Hypothalamus (tissue), 51 donors: ENCODE measurements at regions not wholly inside any gene's neighbourhood (a gene's known extent, or its start where the extent isn't known, plus 50 kb on each side); places are given as distances from the start of the nearest gene placed in this dataset.

Experiments
- DNase-seq, 51 donors: peaks; one replicate each; lab custom pipeline; 2025; lab: John Stamatoyannopoulos, UW

DNA sequence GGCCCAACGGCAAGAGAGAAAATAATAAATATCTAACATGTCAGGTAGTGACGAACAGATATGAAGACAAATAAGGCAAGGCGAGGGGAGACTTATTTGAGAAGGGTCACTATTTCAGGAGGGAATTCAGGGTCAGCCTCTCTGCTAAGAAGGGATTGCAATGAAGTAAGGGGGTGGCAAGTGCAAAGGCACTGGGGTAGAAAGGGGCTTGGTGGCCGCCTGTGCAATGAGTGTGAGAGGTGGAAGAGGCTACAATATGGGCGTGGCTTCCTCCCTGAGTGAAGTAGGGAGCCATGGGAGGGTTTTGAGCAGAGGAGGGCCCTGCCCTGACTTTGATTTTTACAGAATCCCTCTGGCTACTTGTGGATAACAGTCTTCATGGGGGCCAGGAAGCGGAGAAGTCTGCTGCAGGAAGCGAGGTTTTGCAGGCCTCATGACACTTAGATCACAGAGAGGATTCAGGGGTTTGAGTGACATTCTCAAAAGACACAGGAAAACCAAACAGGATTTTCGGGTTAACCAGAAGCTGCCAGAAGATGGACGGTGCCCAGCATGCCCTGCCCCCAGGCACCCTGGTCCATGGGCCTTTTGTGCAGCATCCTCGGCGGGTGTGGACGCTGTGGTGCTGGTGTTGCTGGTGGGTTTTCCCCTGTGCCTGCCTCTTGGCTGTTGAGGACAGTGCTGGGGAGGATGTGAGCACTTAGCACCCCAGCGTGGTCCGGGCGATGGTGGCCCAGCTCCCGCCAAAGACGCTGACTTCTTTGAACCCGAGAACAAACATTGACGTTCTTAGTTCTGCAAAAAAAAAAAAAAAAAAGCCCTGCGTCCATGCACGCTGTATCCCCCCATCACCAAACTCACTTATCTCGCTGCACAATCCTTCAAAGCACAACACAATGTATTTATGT is 124.2 kb upstream of the PTPN1 start:
- DNase-seq = no peak

DNA sequence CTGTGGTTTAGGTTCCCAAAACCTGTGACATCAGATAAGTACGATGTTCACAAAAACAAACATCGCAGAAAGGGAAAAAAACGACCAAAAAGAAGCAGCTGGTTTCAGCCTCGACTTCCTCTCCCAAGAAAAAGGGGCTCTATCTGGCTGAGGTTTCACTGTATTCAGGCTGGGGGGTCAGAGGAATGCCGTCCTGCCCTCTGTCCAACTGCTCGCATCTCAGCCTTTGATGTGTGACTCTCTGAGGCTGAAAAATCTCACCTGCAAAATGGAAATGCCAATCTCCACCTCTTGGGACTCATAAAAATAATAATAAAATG is 123.6 kb upstream of the PTPN1 start:
- DNase-seq = no peak

DNA sequence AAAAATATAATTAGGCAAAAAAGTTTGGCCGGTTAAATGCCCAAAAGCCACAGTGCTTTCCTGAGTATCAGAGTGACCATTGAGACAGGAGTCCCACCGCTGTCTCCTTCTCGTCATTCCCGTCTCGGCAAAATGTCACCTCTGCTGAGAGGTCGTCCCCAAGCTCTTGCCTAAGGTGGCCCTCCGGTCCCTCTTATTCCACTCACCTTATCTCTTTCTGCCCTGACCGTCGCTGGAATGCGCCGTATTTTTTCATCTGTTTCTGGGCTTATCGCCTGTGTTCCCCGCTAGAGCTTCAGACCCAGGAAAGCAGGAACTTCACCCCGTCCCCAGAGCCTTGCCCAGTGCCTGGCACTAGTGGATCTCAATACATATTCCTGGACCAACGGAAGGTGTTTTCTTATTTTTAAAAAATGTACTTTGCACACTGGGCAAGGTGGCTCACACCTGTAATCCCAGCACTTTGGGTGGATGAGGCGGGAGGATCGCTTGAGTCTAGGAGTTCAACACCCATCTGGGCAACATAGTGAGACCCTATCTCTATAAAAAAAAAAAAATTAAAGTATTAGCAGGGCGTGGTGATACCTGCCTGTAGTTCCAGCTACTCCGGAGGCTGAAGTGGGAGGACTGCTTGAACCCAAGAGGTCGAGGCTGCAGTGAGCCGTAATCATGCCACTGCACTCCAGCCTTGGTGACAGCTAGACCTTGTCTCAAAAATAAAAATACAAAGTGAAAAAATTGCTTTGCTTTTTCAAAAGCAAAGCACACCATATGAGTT is 122.8 kb upstream of the PTPN1 start:
- no peak for DNase-seq

DNA sequence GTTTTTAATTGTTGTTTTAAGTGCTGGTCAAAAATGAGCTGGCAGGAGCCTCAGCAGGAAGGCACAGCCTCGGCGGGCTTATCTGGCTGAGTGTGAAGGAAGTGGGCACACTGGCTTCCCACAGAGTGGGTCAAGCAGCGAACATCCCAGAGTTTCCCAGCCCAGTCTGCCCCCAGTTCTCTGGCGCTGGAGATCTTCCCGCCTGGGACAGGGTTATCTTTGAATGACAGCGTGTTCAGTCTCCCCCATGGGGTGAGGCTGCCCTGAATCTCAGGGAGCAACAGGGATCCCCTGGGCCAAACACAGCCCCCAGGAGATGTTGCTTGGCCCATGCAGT is 122.2 kb upstream of the PTPN1 start:
- DNase-seq = no peak

DNA sequence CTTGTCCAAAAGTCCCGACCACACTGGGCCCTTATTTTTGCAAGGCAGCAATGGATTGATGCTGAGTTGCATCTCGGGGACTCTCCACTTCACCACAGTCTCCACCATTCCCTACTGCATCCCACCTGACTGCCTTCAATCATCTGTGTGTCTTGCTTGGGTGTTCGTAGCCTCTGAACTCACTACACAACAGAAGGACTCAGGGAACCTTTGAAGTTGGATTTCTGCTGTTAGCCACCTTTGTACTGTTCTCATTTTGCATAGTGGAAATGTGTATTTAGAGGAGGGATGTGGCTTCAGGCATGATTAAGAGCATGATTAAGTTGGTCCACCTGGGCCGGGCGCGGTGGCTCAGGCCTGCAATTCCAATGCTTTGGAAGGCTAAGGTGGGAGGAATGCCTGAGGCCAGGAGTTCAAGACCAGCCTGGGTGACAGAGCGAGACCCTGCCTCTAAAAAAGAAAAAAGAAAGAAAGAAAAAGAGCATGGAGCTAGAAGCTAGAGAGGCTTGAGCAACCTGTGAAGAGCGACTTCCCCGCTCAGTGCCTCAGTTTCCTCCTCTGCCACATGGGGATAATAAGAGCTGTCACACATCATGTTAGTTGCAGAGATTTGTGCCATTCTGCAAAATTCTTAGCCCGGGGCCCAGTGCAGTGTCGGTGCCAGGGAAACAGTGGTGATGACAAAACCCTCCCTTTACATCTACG is 121.3 kb upstream of the PTPN1 start:
- DNase-seq = no peak

DNA sequence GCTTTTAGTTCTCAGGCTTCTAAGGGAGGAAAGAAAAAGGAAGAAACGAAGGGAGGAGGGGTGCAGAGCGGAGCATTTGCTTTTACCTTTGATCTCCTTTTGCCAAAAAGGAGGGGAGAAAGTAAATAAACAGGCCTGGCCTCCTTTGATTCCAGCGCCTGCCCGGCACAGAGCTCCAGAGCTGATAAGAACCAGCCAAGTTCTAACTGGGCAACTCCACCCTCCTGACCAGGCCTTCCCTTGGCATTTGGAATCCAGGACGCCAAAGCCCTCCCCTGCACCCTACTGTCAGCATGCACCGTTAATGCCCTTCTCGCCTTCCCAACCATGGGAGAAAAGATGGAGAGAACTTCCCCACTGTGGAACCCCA is 120.8 kb upstream of the PTPN1 start:
- DNase-seq = no peak

DNA sequence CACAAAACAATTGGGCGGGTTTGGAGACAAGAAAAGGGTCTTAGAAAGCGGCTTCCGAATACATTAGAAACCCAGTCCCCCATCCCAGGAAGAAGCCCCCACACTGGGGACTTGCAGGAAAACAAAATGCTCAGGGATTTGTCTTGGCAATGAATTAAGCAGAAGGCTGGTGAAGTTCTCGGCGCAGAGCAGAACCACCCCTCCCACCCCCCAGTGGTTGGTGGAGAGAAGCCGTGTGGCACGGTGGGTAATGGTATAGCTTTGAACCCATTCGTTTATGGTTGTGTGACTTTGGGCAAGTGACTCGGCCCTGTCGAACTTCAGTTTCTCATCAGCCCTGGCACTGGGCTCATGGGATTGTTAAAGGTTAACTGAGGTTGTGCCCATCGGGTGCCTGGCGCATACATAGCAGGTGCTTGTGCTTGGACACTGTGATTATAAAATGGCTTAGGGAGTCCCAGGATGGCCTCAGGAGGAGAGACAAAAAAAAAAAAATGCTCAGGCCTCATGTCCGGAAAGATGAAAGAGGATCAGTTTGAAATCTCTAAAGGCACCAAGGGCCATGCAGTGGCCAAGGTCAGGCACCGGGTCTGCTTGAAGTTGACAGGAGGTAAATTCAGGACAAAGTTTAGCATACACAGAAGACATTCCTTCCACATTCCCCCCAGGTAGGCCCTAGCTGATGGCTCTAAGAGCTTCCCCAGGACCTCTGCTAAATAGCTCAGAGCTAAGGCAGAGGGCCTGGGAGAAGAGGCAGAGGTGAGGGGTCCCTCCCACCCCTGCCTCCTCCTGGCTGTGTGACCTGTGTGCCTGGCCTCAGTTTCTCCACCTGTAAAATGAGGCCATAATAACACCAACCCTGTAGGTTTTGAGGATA is 120.1 kb upstream of the PTPN1 start:
- DNase-seq = no peak

DNA sequence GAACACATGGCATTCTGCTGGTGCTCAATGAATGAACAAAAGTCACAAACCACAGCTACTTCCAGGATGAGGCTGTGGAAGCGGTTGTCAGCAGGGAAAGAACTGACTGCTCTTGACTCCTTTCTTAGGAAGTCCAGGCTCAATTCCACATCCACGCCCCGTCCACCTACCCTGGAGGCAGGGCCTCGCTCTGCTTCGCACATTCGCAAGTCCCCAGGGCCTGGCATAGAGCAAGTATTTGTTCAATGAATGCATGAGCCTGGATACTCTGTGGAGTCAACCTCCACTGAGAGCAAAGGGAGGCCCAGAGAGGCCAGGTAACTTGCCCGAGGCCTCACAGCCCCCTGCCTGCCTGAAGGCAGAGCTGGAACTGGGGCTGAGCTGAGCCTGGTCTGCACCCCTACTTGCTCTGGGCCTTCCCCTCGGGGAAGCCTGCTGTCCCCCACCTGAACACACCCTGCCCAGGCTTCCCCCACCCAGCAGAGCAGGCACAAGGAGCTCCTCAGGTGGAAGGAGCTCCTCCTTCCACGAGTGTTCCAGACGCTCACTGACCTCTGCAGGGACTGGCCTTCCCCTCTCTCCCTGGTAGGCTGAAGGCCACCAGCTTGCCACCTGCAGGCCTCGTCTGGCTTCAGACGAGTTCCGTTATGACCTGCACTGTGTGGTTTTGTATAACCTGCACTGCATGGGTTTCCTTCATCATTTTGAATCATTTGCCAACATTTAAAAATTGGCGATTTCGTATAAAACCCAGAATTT is 119.3 kb upstream of the PTPN1 start:
- DNase-seq = no peak

DNA sequence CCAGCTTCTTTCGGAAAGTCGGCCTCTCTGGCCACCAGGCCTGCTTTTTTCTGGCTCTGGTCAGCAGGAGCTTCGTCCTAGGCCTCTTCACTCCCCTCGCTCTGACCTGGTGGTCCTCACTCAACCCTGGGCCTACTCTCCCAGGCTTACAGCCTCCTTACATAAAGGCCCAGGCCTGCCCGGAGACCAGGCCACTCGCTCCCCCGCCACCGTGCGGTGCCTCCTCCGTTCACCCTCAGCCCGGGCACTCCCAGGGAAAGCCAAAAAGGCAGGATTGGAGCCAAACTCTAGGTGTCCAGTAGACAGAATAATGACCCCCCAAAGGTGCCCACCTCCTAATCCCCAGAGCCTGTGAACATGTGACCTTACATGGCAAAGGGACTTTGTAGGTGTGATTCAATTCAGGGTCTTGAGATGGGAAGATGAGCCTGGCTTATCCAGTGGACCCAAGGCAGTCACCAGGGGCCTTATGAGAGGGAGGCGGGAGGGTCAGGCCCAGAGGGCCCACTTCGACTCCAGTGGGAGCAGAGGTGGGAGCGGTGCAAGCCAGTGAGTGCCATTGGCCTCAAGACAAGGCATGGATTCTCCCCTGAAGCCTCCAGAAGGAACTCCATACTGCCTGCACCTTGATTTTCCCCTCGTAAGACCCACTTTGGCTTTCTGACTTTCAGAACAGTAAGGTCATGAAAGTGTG is 118.6 kb upstream of the PTPN1 start:
- no peak for DNase-seq

DNA sequence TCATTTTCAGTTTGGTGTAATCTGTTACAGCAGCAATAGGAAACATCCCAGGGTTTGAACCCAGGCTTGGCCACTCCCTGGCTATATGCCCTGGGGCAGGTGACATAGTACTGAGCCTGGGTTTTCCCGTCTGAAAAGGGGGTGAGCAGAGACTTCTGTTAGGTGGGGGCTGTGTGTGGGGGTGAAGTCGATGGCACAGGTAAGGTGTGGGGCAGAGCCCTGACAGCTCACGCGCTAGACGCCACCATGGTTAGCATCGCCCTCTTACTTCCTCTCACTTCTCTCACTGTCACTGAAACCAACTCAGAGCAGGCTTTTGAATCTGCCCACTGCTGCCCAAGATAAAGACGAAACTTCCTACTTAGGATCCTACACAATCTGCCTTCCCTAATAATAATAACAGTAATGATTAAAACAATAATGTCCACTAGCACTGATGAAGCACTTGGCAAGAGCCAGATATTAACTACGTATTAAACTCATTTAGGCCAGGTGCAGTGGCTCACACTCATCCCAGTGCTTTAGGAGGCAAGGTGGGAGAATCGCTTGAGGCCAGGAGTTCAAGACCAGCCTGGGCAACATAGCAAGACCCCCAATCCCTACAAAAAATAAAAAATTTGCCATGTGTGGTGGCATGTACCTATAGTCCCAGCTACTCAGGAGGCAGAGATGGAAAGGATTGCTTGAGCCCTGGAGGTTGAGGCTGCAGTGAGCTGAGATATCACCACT is 117.9 kb upstream of the PTPN1 start:
- DNase-seq = no peak

DNA sequence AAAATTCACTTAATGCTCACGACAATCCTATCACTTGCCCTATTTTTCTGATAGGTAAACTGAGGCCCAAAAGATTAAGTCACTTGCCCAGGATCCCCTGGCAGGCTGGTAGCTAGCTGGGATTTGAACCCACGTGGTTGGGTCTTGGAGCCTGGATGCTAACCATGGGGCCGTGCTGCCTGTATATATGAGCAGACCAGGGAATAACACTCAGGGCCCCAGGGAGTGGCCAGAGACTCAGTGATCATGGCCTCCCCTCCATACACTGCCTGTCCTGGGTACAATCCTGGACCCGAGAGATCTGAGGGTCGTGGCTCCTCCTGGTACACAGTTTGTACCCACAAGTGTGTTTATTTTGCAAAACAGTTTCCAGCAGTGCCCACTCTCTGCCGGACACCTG is 116.9 kb upstream of the PTPN1 start:
- DNase-seq = no peak

DNA sequence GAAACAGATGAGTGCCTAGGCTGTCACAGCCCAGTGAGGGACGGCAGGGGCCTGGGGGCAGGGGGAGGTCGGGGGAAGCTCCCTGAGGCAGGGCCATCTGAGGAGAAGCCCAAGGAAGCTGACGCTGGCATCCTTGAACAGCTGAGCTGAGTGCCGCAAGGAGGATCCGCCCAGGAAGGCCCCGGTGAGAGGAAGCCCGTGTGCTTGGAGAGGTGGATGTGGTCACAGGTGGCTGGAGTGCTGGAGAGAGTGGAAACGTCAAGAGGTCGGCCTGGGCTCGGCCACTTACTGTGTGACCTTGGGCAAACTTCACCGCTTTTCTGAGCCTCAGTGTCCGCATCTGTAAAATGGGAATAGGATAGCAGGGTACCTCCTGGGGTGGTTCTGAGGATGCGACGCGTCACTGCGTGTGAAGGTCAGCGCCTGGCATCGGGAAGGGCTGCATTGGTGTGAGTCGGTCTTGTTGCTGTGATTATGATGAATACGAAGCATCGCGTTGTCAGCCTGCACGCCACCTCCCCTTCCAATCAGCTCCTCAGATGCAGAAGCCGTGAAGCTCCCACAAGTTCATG is 116.1 kb upstream of the PTPN1 start:
- DNase-seq = no peak

DNA sequence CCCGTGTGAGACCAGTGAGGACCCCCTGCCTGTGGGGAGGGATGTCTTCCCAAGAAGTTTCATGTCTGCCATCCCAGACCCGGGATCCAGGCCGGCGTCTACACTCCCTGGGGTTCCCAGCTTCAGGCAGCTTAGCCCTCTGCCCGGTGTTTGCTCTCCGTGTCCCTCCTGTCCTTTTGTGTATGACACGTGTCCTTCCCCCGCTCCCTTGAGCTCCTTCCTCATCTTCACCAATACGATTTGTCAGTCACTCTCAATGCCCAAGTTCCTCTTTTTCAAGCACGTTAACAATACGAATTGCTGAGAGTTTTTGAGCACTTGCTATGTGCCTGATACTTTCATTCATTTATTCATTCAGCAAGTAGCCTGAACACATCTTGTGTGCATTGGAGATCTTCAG is 115.6 kb upstream of the PTPN1 start:
- DNase-seq = no peak

DNA sequence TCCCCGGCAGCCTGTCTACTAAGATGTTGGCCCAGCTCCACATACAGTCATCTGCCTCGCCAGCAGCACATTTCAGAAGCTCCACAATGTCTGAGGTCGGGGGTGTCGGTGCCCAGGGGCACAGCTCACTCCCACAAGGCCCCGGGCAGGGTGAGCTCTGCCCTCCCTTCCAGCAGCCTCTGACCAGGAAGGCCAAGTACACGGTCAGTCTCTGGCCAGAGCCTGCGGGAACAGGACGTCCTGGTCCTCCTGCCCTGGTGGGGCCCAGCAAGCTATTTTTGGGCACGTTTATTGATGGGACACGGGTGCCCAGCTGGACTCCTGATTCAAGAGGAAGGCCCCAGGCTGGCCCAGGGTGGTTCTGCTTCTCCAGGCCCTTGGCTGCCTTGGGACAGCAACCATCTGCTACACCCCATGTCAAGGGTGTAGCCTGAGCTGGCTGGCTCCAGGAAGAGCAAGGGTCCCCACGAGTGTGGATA is 114.9 kb upstream of the PTPN1 start:
- peak in 7 of 51 donors; percentile 11 to 36 (median 17) for DNase-seq

DNA sequence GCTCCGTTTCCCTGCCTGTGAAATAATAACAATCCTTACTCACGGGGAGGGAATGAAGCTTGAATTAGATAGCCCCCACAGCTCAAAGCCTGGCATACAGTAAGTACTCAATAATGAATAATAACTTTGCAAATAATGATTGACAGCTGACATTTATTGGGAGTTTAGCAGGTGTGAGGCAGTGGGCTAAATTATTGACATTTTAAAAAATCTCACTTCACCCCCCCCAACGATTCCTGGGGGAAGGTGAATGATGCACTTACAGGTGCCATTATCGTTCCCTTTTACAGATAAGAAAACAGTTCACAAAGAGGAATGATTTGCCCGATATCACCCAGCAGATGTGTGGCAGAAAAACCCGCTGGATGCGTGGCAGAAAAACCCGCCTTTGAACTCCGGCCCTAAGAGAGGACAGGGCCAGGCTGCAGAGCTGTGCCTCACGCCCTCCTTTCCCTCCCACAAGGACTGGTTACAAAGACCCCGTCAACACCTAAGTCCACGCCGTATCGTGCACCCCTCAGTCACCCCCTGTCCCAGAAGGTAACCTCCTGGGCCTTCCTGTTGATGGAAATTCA is 114.2 kb upstream of the PTPN1 start:
- no peak for DNase-seq

DNA sequence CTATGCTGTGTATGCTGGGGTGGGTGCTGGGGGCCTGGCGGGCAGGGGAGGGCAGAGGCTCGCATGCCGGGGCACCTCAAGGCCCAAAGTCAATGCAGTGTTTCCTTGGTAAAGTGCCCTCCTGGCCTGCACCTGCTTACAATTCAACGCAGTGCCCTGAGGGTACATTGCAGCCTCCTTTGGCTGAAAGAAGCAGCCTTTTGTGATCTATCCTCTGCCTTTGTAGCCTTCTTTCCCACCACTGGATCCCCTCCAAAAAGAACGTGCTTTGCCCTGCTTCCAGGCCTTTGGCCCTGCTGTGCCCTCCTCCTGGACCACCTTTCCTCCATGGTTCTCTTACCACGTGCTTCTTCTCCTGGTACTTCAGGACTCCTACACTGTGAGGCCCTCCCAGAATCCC is 113.6 kb upstream of the PTPN1 start:
- DNase-seq = no peak

DNA sequence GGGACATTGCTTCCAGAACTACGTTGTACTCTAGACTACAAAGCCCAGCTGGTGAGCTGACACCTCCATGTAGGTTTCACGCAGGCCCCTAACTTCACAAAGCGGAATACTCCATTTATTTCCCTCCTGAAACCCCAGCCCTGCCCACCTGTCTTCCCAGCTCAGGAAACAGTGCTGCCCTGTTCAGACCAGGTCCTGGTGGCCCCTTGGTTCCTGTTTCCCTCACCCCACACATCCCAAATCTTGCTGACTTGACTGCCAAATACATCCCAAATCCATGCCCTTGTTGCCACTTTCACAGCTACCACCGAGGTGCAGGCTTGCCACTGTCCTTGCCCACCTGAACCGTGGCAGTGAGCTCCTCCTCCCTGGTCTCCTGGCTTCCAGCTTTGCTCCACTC is 113.1 kb upstream of the PTPN1 start:
- DNase-seq = no peak

DNA sequence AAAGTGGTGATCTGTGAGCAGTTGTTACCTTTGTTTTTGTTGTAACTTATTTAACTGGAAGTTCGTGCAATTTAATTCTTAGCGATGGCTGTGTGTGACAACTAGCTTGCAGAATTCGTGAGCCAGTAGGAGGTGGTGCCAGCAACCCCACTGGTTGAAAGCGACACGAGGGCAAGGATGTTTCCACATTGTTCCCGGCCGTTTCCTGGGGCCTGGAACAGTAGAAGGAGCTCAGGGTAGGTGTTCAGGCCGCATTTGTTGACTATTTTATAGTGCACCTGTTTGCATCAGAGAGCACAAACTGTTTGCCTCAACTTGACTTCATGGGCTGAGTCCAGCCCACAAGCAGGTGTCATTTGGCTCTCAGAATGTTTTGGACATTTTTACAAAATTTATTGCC is 112.1 kb upstream of the PTPN1 start:
- DNase-seq = no peak
